Medulla oblongata (tissue), 1 donor: ENCODE measurements at regions not wholly inside any gene's neighbourhood (a gene's known extent, or its start where the extent isn't known, plus 50 kb on each side); places are given as distances from the start of the nearest gene placed in this dataset.
A peak's percentile ranks its signal among the peaks of the same experiment; 100 is the strongest.

ENCODE experiments used
- DNase-seq: peaks from one replicate; pipeline ENCODE4 v3.0.0-alpha.2; 2015; ENCODE audit errors: extremely low spot score

DNA sequence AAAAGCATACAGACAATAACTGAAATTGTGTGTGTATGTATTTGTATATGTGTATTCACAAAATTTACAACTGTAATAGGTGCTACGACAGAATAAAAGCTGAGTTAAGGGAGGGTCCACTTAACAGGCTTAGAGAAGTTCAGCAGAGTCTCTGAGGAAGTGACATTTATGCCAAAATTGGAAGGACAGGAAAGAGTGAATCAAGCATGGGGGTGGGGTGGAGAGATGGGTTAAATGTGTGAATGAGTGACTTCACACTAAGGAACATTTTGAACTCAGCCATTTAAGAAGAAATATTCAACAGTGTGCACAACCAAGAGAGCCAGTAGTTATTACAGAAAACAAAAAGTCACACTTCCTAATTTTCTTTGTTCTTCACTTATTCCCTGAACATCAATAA is 53.8 kb upstream of the RGS1 start:
- peak; percentile 48 for DNase-seq

DNA sequence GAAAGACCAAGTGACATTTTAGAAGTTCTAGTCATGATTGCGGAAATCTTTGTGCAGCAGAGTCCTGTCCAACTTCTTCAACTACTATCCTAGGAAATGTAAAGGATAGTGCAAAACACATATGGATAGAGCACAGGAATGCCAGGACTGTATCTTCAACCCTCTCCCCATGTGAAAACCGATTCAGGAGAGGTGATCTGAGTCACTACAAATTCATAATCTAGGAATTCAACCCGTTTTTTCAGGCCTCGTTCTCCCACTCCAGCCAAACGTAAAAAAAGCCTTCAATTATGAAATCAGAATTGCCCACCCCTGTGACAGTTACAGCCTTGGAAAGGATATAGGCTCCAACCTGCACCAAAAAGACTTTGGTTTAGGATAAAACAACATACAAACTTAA is 52.9 kb upstream of the RGS1 start:
- DNase-seq, result no peak

DNA sequence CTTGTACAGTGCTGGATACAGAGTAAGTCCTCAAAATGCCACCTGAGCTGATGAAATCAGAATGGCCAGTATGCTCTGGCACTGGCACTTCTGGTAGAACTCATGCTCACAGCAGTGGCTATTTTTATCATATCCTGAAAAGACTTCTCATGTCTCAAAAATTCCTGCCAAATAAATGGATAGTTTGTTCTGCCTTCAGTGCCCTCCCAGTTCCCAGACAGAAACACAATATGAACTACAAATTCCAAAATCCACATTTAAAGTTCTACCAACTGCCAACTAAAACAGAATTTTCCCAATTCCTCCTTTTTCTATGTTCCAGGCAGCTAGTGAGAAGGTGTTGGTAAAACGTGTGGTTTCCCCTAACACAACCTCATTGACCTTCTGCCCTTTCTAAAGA is 51.4 kb upstream of the RGS1 start:
- DNase-seq, result no peak
